ENCODE measurements at regions not wholly inside any gene's neighbourhood (a gene's known extent, or its start where the extent isn't known, plus 50 kb on each side); places are given as distances from the start of the nearest gene placed in this dataset.

DNA sequence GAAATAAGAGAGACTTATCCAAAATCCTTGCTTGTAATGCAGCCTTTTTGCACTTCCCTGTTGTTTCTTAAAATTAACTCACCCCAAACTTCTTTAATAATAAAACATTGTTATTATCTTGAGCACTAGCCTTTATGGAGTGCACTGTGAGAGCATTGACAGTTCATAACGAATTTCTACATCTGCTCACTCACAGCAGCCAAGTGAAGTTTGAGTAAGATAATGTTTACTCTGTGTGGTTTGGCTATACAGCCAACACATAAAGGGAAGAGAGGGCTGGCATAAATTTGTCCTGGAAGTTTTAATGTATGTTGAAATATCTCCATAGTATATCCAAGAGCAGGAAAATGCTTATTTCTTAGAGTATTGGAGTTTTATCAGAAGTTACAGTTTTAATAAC is 227.9 kb downstream of the FRK start:
- Histone ChIP-seq H3K4me3 (ENCODE audit: extremely low read depth in 1 of 4, insufficient read depth in 2 of 4, low read depth in 3 of 4, low read length in 4 of 4) (no peak overlapping the region), H3K4me1 (replicated peaks in 1 of 4; ENCODE audit: control insufficient read depth in 3 of 4, insufficient read depth in 4 of 4, low read length in 3 of 4) (peaks cover 0 to 2% (median 0%) of the 10 kb centered on the region in 4 experiments; a peak in 1 of 7 replicates), H3K4me2 (ENCODE audit: insufficient read depth in 1 of 2, low read depth in 2 of 2, low read length in 2 of 2) (no peak overlapping the region), H4K91ac (replicated peaks; ENCODE audit: insufficient read length, low read length) (no peak overlapping the region), H4K5ac (ENCODE audit: insufficient read length, low read depth, low read length) (no peak overlapping the region), H3K4ac (replicated peaks; ENCODE audit: insufficient read length, low read depth, low read length) (no peak overlapping the region), H2AFZ (ENCODE audit: low read length) (no peak overlapping the region), H2BK5ac (ENCODE audit: low read depth, low read length) (no peak overlapping the region), H3K23me2 (ENCODE audit: low read depth, low read length) (no peaks in the 10 kb centered on the region), H2BK20ac (ENCODE audit: low read length) (no peak overlapping the region), H4K20me1 (replicated peaks in 1 of 2; ENCODE audit: control insufficient read depth in 1 of 2, insufficient read depth in 2 of 2, low read length in 2 of 2) (no peaks in the 10 kb centered on the region), H2BK12ac (ENCODE audit: low read depth, low read length) (no peak overlapping the region), H3K27me3 (replicated peaks in 1 of 4; ENCODE audit: control insufficient read depth in 3 of 4, extremely low read depth in 1 of 4, insufficient read depth in 3 of 4, low read length in 3 of 4) (no peaks in the 10 kb centered on the region), H3K27ac (ENCODE audit: low read depth, low read length) (no peak overlapping the region), H2AK5ac (ENCODE audit: low read depth, low read length) (no peak overlapping the region), H2BK15ac (ENCODE audit: low read length) (no peak overlapping the region), H3K79me2 (ENCODE audit: control insufficient read depth in 1 of 2, insufficient read depth in 2 of 2, low read length in 2 of 2) (no peaks in the 10 kb centered on the region), H2BK120ac (replicated peaks; ENCODE audit: low read depth, low read length) (no peak overlapping the region), H3K18ac (ENCODE audit: extremely low read depth, low read length) (no peak overlapping the region), H3K79me1 (ENCODE audit: low read depth, low read length) (no peaks in the 10 kb centered on the region), H3K9ac (replicated peaks in 1 of 4; ENCODE audit: extremely low read depth in 1 of 4, low read depth in 3 of 4, low read length in 3 of 4) (no peak overlapping the region), H3K56ac (replicated peaks; ENCODE audit: insufficient read length, low read depth, low read length) (no peak overlapping the region), H3K14ac (ENCODE audit: insufficient read length) (no peak overlapping the region), H4K8ac (ENCODE audit: extremely low read depth, insufficient read depth, low read length) (no peak overlapping the region), H3K36me3 (ENCODE audit: control insufficient read depth in 2 of 4, insufficient read depth in 4 of 4, low read length in 3 of 4) (no peaks in the 10 kb centered on the region; a peak in 1 of 8 replicates), H3K23ac (ENCODE audit: insufficient read length) (no peak overlapping the region), H3K9me3 (ENCODE audit: insufficient read depth in 2 of 2, low read depth in 1 of 2, low read length in 1 of 2) (peaks cover 3 to 8% of the 10 kb centered on the region in 2 experiments; a peak in 2 of 4 replicates)
- CTCF ChIA-PET (ENCODE audit: partially characterized antibody), result no interaction called here
- WGBS, 2 experiments (ENCODE audit: extremely low coverage in 1 of 2, insufficient coverage in 1 of 2, insufficient read length in 1 of 2, insufficient replicate concordance in 2 of 2, low coverage in 1 of 2, low lambda C conversion rate in 2 of 2, missing lambda C conversion rate in 1 of 2), result 82% methylated on average over 1 of the region's 1 CpG; no CpG with 5 or more reads in 1 of the 2 experiments
- POLR2A ChIA-PET (ENCODE audit: partially characterized antibody), result no interaction called here
- FAIRE-seq (no peak), DNase-seq (ENCODE audit: low read depth in 1 of 2, low spot score in 2 of 2) (no peak)
- no peak for TF ChIP-seq KDM5A (IDR thresholded peaks at IDR 0.05; ENCODE audit: low read length)
- TF ChIP-seq, protein P1, sequence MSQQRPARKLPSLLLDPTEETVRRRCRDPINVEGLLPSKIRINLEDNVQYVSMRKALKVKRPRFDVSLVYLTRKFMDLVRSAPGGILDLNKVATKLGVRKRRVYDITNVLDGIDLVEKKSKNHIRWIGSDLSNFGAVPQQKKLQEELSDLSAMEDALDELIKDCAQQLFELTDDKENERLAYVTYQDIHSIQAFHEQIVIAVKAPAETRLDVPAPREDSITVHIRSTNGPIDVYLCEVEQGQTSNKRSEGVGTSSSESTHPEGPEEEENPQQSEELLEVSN (IDR thresholded peaks at IDR 0.05), result no peak
- TF ChIP-seq POU5F1 (IDR thresholded peaks at IDR 0.05; ENCODE audit: low read depth, low read length), result no peak
- no peak for TF ChIP-seq YY1 (IDR thresholded peaks at IDR 0.05; ENCODE audit: low read depth, low read length)
- no peak for TF ChIP-seq BCL11A (IDR thresholded peaks at IDR 0.05; ENCODE audit: low read depth in 2 of 2, low read length in 2 of 2)
- no peak for TF ChIP-seq RNF2 (IDR thresholded peaks at IDR 0.05; ENCODE audit: borderline replicate concordance, low read depth, low read length, missing control alignments, poor library complexity, severe bottlenecking)
